PC-9 (cell line): ENCODE measurements at regions not wholly inside any gene's neighbourhood (a gene's known extent, or its start where the extent isn't known, plus 50 kb on each side); places are given as distances from the start of the nearest gene placed in this dataset.

Experiments used
- BruUV-seq: library from RNA; stranded (reverse); fragments of 400-500 nt; replicated peaks from 2 replicates; lab custom pipeline; 2021; lab: Mats Ljungman, UMichigan
- CTCF ChIA-PET: fragments of 300-600 bp; sonication (Branson Sonifier 250); formaldehyde crosslinking; loops from one replicate; lab custom pipeline; 2022; ENCODE audit warnings: antibody characterized with exemption; lab: Charles Lee
- POLR2A ChIA-PET: fragments of 300-600 bp; sonication (Branson Sonifier 250); formaldehyde crosslinking; loops from one replicate; lab custom pipeline; 2022; ENCODE audit warnings: antibody characterized with exemption; ENCODE audit not compliant: unreplicated experiment; lab: Charles Lee
- DNase-seq, 2 experiments: peaks; one replicate each; pipeline versions ENCODE4 v3.0.0 to v3.0.0-alpha.2; 2015 to 2022; ENCODE audit warnings: mixed read lengths in 1 of 2
- H2AFZ ChIP-seq: fragments of 200-600 bp; sonication (generic); 2 replicates; pipeline ENCODE4 v1.8.1; 2017; ENCODE audit warnings: antibody characterized with exemption
- H3F3A ChIP-seq: fragments of 200-600 bp; sonication (generic); 2 replicates; pipeline ENCODE4 v1.8.1; 2017; ENCODE audit warnings: antibody characterized with exemption, mild to moderate bottlenecking, low read depth; ENCODE audit not compliant: insufficient read depth
- H3K27ac ChIP-seq: fragments of 200-600 bp; sonication (generic); 2 replicates; pipeline ENCODE4 v1.6.1; 2016; ENCODE audit warnings: mixed run types
- H3K27me3 ChIP-seq: fragments of 200-600 bp; sonication (generic); 2 replicates; pipeline ENCODE4 v1.6.1; 2016; ENCODE audit warnings: low read depth, mixed run types; ENCODE audit not compliant: insufficient read depth
- H3K36me3 ChIP-seq: fragments of 200-600 bp; sonication (generic); 2 replicates; pipeline ENCODE4 v1.6.1; 2016; ENCODE audit warnings: low read depth, mixed run types
- H3K4me1 ChIP-seq: fragments of 200-600 bp; sonication (generic); replicated peaks from 2 replicates; pipeline ENCODE4 v1.6.1; 2016; ENCODE audit warnings: mixed run types; ENCODE audit not compliant: insufficient read depth
- H3K4me2 ChIP-seq: fragments of 200-600 bp; sonication (generic); 2 replicates; pipeline ENCODE4 v1.6.1; 2017; ENCODE audit warnings: mixed run types
- H3K4me3 ChIP-seq: fragments of 200-600 bp; sonication (generic); 2 replicates; pipeline ENCODE4 v1.6.1; 2016; ENCODE audit warnings: mixed run types
- H3K79me2 ChIP-seq: fragments of 200-600 bp; sonication (generic); 2 replicates; pipeline ENCODE4 v1.6.1; 2017; ENCODE audit warnings: low read depth, mixed run types
- H3K9me2 ChIP-seq: fragments of 200-600 bp; sonication (generic); 2 replicates; pipeline ENCODE4 v1.8.1; 2017; ENCODE audit warnings: mild to moderate bottlenecking; ENCODE audit not compliant: insufficient read depth
- H3K9me3 ChIP-seq: fragments of 200-600 bp; sonication (generic); 2 replicates; pipeline ENCODE4 v1.8.1; 2016; ENCODE audit warnings: low read depth; ENCODE audit not compliant: insufficient read depth
- H4K20me1 ChIP-seq: fragments of 200-600 bp; sonication (generic); 2 replicates; pipeline ENCODE4 v1.8.1; 2017; ENCODE audit not compliant: insufficient read depth
- EZH2 ChIP-seq: fragments of 200-600 bp; sonication (generic); IDR thresholded peaks from 2 replicates; pipeline ENCODE4 v1.8.0; 2017; ENCODE audit warnings: antibody characterized with exemption, low read depth
- intact Hi-C: fragments of 100-400 bp; cut with micrococcal nuclease; formaldehyde crosslinking; loops from one replicate; pipeline ENCODE4 v1.10.0; 2022; ENCODE audit not compliant: unreplicated experiment
- TF ChIP-seq, protein P1 (sequence below): fragments of 200-600 bp; sonication (generic); conservative IDR thresholded peaks from 2 replicates; pipeline ENCODE4 v1.6.1; 2017; ENCODE audit warnings: mixed run types, antibody characterized with exemption, mild to moderate bottlenecking, moderate library complexity

DNA sequence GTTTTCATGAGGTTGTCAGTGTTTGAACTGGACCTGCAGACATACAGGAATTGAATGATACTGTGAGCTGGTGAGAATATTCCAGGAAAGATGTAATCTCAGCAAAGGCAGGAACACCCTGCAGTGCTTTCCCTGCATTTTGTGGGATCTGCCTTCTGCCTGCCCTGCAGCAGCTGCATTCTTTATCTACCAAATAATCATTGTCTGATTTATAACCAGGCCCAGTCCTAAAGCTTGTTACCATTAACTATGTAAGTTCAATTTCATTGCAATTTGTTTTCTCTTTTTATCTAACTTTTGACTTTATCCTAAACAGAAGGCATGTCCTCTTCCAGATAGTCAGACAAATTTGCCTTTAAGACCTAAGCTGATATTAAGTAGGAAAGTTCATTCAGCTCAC, 99.8 kb upstream of the NOCT start:
- BruUV-seq: no TSS peak
- H2AFZ ChIP-seq: no peak overlapping the region
- CTCF ChIA-PET: interaction anchor here (0.6 kb wide), 1 partner anchor 265 kb away, joined by 4 read pairs; no protein-coding TSS in a partner anchor

DNA sequence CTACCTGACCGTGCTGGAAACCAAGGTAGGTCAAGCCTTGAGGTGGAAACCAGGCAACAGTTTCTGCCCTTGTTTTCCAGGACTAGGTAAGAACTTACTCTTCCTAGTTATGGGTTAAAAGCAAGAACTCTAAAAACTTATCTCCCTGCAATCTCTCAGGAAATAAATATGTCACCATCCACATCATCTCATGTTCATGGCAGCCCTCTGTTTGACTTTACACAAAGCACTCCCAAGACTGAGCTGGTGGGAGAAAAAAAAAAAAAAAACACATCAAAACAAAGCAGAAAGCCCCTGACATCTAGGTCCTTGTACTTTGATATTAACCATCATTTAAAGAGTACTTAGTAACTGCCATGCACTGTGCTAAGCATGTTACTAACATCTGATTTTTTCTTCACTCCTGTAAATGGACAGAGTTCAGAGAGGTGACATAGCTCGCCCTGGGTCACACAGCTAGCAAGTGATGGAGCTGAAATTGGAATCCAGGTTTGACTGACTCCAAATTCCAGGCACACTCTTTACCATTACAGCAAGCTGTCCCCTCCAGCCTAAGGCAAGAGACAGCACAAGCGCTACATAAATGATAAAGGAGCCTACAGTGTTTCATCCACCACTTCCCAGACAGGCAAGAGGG, 102.8 kb upstream of the NOCT start:
- intact Hi-C loops: loop anchor here (10.0 kb wide), 2 partner anchors 418 to 1788 kb away; no protein-coding TSS in a partner anchor
- H3K27me3 ChIP-seq: no peaks in the 10 kb centered on the region
- peaks cover 27% of the 10 kb centered on the region for H3K4me1 ChIP-seq
- CTCF ChIA-PET: no interaction called here
- H3K4me2 ChIP-seq: no peak overlapping the region
- H3K9me2 ChIP-seq: no peaks in the 10 kb centered on the region
- TF ChIP-seq, protein P1, sequence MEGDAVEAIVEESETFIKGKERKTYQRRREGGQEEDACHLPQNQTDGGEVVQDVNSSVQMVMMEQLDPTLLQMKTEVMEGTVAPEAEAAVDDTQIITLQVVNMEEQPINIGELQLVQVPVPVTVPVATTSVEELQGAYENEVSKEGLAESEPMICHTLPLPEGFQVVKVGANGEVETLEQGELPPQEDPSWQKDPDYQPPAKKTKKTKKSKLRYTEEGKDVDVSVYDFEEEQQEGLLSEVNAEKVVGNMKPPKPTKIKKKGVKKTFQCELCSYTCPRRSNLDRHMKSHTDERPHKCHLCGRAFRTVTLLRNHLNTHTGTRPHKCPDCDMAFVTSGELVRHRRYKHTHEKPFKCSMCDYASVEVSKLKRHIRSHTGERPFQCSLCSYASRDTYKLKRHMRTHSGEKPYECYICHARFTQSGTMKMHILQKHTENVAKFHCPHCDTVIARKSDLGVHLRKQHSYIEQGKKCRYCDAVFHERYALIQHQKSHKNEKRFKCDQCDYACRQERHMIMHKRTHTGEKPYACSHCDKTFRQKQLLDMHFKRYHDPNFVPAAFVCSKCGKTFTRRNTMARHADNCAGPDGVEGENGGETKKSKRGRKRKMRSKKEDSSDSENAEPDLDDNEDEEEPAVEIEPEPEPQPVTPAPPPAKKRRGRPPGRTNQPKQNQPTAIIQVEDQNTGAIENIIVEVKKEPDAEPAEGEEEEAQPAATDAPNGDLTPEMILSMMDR: no peak
- no peaks in the 10 kb centered on the region for H4K20me1 ChIP-seq
- DNase-seq: no peak
- no peaks in the 10 kb centered on the region for H3K79me2 ChIP-seq
- H3K27ac ChIP-seq: no peak overlapping the region
- peaks cover 17% of the 10 kb centered on the region; the same call in 1 of the 2 replicates for H3F3A ChIP-seq
- H3K36me3 ChIP-seq: no peaks in the 10 kb centered on the region
- H2AFZ ChIP-seq: no peak overlapping the region
- H3K9me3 ChIP-seq: no peaks in the 10 kb centered on the region
- POLR2A ChIA-PET: interaction anchor here (0.6 kb wide), 1 partner anchor 805 kb away, joined by 14 read pairs; no protein-coding TSS in a partner anchor
- BruUV-seq: no TSS peak
- no peak overlapping the region for H3K4me3 ChIP-seq

More for the DNA sequence above, 99.8 kb upstream of the NOCT start:
- TF ChIP-seq, protein P1: no peak
- TF ChIP-seq EZH2: no peak
- intact Hi-C loops: loop anchor here (10.0 kb wide), 2 partner anchors 421 to 1791 kb away; no protein-coding TSS in a partner anchor
- no peak overlapping the region for H3K27ac ChIP-seq
- DNase-seq: no peak
- H3K4me1 ChIP-seq: peaks cover 16% of the 10 kb centered on the region
- no peaks in the 10 kb centered on the region for H3K9me2 ChIP-seq
- POLR2A ChIA-PET: no interaction called here
- H3F3A ChIP-seq: peaks cover 7% of the 10 kb centered on the region; the same call in 1 of the 2 replicates
- no peaks in the 10 kb centered on the region for H3K36me3 ChIP-seq
- H3K9me3 ChIP-seq: no peaks in the 10 kb centered on the region
- no peak overlapping the region for H3K4me2 ChIP-seq
- H3K27me3 ChIP-seq: no peaks in the 10 kb centered on the region
- H3K4me3 ChIP-seq: no peak overlapping the region
- H4K20me1 ChIP-seq: no peaks in the 10 kb centered on the region
- no peaks in the 10 kb centered on the region for H3K79me2 ChIP-seq

DNA sequence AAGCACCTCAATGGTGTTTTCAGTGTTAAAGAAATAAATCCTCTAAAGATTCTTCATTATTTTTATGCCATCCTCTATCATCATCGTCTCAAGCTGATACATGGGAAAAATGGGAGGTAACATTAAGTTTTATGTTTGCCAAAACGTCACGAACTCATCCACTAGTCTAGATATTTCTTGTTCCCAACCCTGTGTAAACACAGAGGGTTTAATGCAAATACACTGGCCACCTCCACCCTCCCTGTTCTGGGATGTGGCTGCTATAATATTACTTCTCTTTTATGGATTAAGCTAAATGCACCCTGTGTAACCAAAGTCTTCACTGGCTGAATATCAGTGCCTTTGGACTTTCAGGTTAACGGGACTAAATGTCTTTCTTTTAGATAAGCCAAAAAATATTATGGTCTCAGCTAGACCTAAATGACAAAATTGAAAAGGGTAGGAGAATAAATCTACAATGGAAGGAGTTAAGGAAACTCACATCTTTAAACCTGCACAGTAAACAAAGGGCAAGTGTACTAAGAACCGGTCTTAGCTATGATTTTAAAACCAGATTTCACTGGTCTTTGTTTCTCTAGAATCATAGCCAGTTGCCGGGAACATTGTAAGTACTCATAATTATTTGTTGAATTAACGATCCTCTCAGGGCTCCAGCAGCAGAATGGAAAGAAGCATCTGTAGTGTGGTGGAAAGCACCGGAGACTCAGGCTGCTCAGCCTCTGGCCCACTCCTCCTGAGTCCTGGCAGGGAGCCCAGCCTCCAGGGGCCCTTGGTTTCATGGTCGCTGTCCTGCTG, 103.5 kb upstream of the NOCT start:
- Histone ChIP-seq H3K4me2 (peak overlapping the region; percentile 76), H3K9me2 (no peaks in the 10 kb centered on the region), H2AFZ (peak overlapping the region; percentile 70), H3K36me3 (no peaks in the 10 kb centered on the region), H3K4me3 (no peak overlapping the region), H3K4me1 (peaks cover 27% of the 10 kb centered on the region), H3K9me3 (no peaks in the 10 kb centered on the region), H4K20me1 (no peaks in the 10 kb centered on the region), H3K27ac (peak overlapping the region; percentile 66), H3K79me2 (no peaks in the 10 kb centered on the region), H3F3A (peaks cover 17% of the 10 kb centered on the region; the same call in 1 of the 2 replicates), H3K27me3 (no peaks in the 10 kb centered on the region)
- DNase-seq: no peak
- ChIA-PET CTCF (no interaction called here), POLR2A (no interaction called here)
- intact Hi-C loops: loop anchor here (1.0 to 10.0 kb wide), 3 partner anchors 102 to 1787 kb away; no protein-coding TSS in a partner anchor
- TF ChIP-seq, protein P1: no peak
- no peak for TF ChIP-seq EZH2
- no TSS peak for BruUV-seq
